Esophagus muscularis mucosa (tissue), 3 donors: ENCODE measurements at regions not wholly inside any gene's neighbourhood (a gene's known extent, or its start where the extent isn't known, plus 50 kb on each side); places are given as distances from the start of the nearest gene placed in this dataset.
"Not testable (repeated sequence)": the region's sequence is repeated elsewhere in the genome, so short reads cannot be mapped to it uniquely, and the experiment has no call there.

Experiments used
- CTCF ChIP-seq, 3 experiments: fragments of 200-600 bp in 2 of 3; fragments of 450-650 bp in 1 of 3; sonication (generic) in 2 of 3; IDR thresholded peaks; one replicate each; pipeline ENCODE4 v1.5.1; 2017 to 2019; ENCODE audit warnings: antibody characterized with exemption in 3 of 3, mild to moderate bottlenecking in 2 of 3, moderate library complexity in 1 of 3
- POLR2A ChIP-seq: fragments of 450-650 bp; IDR thresholded peaks from one replicate; pipeline ENCODE4 v1.6.1; 2017; ENCODE audit warnings: antibody characterized with exemption, moderate library complexity, mild to moderate bottlenecking, low read depth
- POLR2AphosphoS5 ChIP-seq, 2 donors: sonication (generic); formaldehyde crosslinking; IDR thresholded peaks; one replicate each; pipeline ENCODE4 v1.6.1; 2017; ENCODE audit warnings: antibody characterized with exemption in 2 of 2

GRCh38 chr14:106674509-106675125 lies 1148.2 kb downstream of the TMEM121 start:
- not testable (repeated sequence) for TF ChIP-seq CTCF (IDR thresholded peaks at IDR 0.05); POLR2A; POLR2AphosphoS5 (IDR thresholded peaks at IDR 0.05)
